Right lobe of liver (tissue), 4 donors: ENCODE measurements at regions not wholly inside any gene's neighbourhood (a gene's known extent, or its start where the extent isn't known, plus 50 kb on each side); places are given as distances from the start of the nearest gene placed in this dataset.

Source experiments
- CTCF ChIP-seq, 4 donors: fragments of 200-600 bp in 3 of 4; fragments of 450-650 bp in 1 of 4; IDR thresholded peaks; one replicate each; pipeline versions ENCODE4 v1.5.1 to v1.8.0; 2016 to 2022; ENCODE audit warnings: antibody characterized with exemption in 4 of 4, mild to moderate bottlenecking in 2 of 4
- POLR2A ChIP-seq: fragments of 450-650 bp; IDR thresholded peaks from one replicate; pipeline ENCODE4 v1.6.1; 2017; ENCODE audit warnings: antibody characterized with exemption, mild to moderate bottlenecking
- donor health status: DM: no; HTN: no; CAD: no.
- donor health status: DM: no; HTN: no; CAD: no.
- donor health status: DM: no; HTN: yes; CAD: no.

- TF ChIP-seq POLR2A, result no peak
- no peak for TF ChIP-seq CTCF (IDR thresholded peaks at IDR 0.05)
Measured at GRCh38 chr2:39515897-39516346, 78.8 kb upstream of the MAP4K3 start.
